Kidney capillary endothelial cell (primary cell): ENCODE measurements at regions not wholly inside any gene's neighbourhood (a gene's known extent, or its start where the extent isn't known, plus 50 kb on each side); places are given as distances from the start of the nearest gene placed in this dataset.

Experiments used
- DNase-seq: peaks from one replicate; pipeline ENCODE4 v3.0.0-alpha.2; 2018; ENCODE audit warnings: low spot score

DNA sequence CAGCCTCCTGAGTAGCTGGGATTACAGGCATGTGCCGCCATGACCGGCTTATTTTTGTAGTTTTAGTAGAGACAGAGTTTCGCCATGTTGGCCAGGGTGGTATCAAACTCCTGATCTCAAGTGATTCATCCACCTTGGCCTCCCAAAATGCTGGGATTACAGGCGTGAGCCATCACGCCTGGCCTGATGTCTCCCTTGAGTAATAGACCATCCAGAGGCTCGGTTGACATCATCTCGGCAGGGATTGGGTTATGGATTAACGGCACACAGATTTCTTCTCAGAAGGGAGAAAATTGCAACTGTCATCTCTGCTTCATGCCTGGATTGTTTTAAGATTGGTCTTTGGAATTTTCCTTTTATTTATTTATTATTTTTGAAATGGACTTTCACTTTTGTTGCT lies 239.2 kb upstream of the LARGE1 start:
- no peak for DNase-seq

DNA sequence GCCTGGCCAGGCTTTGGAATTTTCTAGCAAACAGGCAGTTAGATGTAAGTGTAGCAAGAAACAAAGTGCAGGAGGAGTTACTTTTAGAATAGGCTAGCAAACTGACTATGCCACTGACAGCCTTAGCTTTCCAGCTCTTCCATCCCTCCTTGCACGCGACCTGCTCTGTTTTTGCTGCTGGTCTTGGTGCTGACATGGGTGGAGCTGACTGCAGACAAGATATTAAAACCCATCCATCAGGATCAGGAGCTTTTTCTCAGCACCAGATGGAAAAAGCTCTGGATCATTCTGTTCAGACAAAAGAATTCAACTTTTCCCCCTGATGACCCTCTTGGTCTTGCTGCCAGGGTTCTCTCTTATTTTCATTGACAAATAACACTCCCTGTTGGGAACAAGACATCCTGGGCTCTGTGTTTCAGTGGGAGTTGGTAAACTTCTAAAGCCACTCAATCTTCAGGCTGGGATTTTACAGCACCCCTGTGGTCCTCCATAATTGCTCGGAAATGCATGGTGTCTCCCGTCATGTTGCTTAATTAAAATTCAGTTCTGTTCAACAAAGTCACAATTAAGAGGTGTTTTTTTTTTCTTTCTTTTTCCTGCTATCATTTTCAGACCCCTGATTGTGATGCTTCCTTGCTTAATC lies 240.0 kb upstream of the LARGE1 start:
- no peak for DNase-seq

DNA sequence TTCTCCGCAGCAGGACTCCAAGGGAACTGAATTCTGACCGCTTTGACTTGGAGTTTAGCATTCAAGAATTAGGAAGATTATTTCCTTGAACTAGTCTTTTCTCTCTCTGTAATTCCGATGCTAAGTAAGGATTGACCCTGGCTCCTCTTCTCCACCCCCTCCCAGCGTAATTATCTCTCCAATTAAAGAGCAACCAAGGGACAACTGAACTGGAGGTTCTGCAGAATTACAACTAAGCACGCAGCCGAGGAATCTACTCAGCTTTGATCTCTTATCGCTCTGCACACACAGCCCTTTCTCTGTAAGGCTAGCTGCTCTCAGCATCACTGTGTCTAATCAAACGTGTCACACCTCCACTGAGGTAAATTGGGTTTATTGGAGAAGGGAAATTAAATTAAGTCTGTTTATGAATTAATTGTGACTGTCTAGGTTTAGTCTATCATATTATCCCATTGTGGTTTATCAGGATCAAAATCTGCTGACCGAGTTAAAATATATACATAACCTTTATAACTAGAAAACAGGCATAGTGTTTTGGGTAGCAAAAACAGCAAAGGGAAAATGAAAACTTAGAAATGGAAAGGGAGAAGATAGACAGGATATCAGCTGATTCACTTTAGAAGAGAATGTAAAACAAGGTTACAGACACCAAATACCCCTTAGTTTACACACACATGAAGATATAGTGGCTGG lies 241.3 kb upstream of the LARGE1 start:
- no peak for DNase-seq

DNA sequence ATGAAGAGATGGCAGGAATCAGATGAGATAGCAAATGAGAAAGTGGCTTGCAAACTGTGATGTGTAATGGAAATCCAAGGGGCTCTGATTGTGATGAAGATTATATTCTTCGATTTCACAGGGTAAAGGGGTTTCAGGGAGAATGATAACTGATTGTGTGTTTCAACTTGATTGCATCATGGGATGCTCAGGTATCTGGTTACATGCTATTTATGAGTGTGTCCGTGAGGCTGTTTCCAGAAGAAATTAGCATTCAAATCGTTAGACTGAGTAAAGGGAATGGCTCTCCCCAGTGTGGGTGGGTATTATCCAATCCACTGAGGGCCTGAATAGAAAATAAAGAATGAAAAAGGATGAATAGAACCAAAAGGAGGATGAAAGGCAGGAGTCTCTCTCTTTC lies 278.7 kb upstream of the LARGE1 start:
- no peak for DNase-seq

DNA sequence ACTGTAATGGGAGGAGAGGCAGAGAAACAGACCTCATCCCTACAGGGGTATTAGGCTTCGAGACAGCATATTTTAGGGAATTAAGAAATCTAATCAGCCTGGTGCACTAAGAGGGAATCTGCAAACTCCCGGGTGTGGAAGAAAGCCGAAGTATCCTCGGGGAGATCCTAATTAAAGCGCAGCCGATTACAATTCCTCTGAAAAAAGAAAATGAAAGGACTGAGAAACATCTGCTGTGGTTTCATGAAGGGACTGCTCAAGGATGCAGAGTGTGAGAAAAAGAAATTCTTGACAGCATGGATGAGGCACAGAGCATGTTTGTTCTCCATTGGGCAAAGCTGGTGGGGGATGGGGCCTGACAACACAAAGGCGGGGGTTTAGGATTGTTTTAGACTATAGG lies 290.0 kb upstream of the LARGE1 start:
- no peak for DNase-seq

DNA sequence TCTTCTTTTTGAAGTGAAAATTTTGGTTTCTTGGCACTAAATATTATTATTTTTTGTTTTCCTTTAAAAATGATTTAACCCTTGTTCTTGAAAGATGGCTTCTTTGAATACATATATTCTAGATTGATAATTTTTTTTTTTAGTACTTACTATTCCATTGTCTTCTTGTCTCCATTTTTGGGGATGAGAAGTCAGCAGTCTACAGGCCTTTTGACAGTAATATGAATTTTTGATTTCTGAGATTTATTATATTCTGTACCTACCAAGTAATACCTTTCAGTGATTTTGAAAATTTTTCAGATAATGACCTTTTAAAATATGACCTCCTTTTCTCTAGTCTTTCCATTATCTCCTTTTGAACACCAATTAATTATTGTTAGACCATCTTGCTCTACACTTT lies 294.1 kb upstream of the LARGE1 start:
- DNase-seq = no peak

DNA sequence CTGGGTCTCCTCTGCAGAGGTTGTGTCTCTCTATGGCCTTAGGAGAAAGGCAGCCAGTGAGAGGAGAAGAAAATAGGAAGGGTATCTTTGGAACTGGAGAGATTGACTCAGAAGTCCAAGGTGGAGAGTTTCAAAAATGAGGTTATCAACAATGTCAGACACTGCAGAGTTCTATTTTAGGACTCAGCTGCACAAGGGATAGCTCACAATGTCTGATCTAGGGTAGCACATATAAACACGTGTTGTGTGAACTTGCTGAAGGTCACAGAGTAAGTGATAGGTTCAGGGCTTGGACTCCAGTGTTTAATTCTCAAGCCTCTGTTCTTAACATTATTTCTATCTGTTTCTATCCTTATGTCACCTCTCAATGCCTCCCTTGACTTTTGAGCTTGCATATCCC lies 305.0 kb upstream of the LARGE1 start:
- DNase-seq = no peak

DNA sequence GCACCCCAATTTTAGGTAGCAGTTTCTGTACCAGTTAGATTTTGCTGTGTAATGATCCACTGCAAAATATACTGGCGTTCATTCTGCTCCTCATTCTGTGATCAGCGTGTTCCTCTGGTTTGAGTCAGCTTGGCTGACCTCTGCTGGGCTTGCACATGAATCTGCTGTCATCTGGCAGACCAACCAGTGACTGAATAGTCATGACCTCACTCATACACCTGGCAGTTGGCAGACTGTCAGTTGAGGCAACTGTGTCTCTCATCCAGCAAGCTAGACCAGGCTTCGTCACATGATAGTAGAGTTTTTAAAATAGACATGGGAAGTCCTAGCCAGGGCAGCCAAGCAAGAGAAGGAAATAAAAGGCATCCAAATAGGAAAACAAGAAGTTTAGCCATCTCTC lies 316.3 kb upstream of the LARGE1 start:
- no peak for DNase-seq

DNA sequence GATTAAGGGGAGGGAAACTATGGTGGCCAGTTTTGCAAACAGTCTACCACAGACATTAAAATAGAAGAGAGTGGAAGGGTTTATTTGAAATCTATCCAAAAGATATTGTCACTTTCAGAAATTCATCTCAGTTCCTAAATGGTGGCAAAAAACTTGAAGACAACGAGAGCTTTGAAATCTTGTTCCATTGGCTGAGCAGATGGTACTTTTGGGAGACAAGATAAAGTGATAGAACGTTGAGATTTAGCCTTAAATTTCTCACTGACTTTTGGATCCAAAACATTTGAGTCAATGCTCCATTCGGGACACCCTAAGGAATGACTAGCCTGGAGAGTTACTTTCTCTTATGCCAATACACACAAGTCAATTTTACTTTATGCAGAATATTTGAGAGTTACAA lies 319.1 kb upstream of the LARGE1 start:
- no peak for DNase-seq

DNA sequence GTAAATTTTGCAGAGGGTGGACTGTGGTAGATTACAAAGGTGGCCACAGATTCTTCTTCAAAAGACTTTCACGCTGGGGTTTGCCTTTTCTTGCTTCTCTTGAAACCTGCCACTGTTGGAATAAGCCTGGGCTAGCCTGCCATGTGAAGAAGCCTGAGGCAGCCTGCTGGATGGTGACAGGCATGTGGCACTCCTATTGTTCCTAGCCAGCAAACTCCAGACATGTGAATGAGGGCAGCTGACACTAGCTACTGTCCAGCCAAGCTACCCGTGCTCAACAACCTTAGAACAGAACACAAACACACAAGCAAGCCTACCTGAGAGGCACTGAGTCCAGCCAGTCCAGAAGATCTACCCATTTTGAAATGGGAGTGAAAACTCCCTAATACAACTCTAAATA lies 322.7 kb upstream of the LARGE1 start:
- no peak for DNase-seq

DNA sequence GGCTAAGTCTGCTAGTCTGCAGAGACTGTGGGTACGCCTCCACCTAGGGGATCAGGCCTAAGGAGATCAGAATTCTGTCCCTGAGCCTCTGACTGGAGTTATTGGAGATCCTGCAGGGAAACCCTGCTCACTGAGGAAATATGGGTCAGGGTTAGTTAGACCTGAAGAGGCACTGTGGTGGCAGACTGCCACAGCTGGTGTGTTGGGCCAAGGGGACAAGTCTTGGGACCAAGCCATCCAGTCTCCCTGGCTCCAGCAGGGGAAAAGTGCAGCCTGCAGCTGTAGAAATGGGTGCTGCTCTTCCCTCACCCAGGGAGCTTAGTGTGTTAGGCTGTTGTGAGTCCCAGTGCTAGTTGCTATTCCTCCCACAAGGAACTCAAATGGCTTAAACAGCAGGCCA lies 334.8 kb upstream of the LARGE1 start:
- no peak for DNase-seq

DNA sequence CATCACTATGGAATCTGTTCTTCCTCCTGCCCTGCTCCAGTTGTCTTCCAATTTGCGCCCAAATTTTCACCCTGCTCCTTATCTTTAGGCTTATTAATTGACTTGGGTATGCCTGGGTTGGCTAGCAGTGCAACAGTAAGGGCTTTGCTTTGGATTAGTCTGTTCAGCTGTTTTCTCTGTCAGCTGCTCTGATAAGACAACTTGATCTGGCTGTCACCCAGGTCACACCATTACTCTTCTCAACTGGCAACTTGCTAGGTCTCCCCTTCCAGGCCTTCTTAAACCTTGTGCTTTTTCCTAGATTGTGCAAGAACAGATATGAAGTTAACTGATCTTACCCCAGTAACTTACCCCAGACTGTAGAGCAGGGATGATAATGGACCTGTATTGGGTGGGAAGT lies 357.8 kb upstream of the LARGE1 start:
- DNase-seq = no peak

DNA sequence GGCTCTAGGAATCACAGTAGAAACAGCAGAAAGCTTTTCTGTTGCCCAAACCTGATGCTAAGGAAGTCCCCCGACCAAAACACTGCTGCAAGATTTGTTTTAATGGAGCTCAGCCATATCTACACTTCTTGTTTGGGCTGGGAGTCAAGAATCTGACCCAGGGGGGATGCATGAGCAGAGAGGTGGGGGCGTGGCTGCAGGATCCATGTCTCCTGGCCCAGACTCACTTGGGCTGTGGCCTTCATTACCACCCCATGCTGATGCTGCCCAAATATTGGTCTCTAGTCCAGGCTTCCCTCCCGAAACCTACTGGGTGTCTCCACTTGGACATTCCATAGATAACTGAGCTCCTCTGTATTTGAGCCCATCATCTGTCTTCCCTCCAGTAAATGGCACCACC lies 361.5 kb upstream of the LARGE1 start:
- DNase-seq = no peak

DNA sequence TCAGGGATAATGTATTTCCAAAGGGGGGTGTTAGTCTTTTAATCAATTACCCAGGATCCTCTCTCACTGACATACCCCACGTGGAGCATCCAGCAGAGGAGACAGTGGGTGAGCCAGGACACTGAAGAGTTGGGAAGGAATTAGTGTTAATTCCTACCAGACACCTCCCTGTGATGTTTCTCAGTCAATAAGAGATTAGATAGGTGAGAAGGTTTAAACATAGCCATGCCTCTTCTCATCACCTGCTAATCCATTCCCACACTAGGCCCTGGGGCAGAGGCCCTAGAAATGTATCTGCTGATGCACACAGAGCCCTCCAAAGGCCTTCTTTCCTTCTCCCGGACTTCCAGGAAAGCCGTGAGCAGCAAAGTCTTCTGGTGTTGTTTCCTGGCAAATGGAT lies 363.6 kb upstream of the LARGE1 start:
- no peak for DNase-seq

DNA sequence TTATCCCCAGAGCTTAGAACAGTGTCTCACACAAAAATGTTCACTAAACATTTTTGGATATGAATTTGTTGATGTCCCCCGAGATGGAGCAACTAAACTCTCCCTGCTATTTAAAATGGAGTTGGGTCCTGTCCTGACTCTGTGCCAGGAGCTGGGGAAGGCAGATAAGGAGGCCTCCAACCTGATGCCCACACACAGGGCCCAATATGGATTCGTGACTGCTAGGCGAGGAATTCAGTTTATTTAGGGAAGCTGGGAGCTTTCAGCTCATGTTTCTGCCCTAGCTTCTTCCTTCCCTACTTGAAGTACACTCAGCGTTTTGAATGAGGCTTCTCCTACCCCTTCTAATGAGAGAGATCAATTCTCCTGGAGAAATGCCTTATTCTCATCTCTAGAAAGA lies 373.0 kb upstream of the LARGE1 start:
- no peak for DNase-seq

DNA sequence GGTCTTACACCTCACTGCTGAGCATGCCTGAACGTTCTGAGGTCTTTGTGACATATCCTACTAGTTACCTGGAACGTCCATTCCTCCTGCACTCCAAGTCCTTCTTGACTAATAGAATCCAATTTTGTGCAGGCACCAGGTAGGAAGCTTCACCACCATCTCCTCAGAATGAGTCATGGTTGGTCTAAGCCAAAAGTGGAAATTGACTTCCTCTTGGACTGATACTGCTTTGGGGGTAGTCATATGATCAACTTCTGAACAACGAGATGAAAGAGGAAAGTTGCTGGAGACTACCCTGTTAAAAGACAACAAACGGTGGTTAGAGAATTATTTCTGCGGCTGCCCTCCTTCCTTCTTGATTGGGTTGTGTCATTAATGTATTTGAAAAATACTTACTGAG lies 374.2 kb upstream of the LARGE1 start:
- no peak for DNase-seq

DNA sequence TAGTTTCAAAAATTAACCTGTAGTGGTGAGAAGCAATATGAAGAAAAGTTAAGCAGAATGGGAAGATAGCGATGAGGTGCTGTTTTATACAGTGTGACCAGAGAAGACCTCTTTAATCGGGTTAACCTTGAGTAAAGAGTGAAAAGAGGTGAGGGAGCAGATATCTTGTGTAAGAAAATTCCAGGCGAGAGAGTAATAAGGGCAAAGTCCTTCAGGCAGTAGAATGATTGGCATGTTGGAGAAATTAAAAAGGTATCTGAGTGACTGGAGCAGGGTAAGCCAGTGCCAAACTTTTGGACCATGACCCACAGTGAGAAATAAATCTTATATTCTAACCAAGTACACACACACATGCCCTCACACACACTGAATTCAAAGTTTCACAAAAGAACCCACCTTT lies 374.7 kb upstream of the LARGE1 start:
- no peak for DNase-seq

DNA sequence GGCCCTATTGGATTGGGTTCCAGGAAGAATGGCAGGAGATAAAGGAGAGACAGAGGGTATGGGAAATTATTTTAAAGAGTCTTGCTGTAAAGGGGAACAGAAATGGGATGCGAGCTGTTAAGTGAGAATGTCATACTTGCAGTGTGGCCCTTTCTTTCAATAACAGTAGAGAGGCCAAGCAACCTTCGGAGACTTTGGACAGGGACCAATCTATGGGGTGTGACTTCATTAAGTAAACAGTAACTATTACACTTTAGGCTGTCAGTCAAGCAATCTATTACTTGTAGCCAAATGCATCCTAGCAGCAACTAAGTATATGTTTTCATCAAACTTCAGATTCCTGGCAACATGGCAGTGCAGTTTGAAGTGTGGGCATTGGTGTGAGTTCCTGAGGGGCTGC lies 376.2 kb upstream of the LARGE1 start:
- DNase-seq = no peak

DNA sequence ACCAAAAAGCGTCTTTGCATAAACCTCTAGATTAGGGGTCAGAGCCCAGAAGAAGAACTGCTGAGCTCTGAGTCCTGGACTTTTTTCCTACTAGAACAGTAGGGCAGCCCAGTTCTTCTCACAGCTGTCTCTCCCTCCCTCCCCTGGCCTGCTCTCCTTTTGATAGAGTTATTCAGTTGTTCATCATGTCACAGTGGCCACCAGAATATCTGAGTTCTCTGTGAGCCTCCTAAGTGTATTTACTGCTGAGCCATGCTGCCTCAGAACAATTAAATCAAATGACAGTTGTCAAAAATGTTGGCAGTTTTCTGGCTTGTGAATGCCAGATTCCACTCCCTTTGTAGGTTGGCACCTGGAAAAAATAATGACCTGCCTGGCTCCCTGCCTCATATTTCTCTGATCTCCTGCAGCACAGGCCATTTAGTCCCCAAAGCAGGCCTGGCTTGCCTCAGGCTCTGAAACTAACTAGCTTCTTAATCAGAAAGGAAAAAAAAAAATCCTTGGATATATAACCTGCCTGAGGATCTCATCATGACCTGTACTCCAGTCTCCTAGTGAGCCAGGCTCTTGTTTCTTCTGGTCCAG lies 377.4 kb upstream of the LARGE1 start:
- no peak for DNase-seq

DNA sequence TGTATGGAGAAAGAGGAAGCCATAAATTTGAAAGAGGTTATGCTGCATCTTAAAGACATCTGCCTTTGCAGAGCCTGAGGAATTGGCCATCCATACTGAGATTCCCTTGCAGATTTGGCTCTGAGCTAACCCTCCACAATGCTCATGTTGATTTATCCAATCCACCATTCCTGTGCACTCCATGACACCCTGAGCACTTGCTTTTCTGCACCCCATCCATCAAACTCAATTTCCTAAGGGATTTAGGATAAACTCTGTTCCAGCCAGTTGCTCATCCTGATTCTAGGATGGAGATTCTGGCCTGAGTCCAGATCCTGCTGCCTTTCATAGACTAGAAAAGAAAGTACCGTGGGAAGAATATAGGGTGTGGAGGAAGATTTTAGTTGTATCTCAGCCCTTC lies 379.2 kb upstream of the LARGE1 start:
- no peak for DNase-seq

DNA sequence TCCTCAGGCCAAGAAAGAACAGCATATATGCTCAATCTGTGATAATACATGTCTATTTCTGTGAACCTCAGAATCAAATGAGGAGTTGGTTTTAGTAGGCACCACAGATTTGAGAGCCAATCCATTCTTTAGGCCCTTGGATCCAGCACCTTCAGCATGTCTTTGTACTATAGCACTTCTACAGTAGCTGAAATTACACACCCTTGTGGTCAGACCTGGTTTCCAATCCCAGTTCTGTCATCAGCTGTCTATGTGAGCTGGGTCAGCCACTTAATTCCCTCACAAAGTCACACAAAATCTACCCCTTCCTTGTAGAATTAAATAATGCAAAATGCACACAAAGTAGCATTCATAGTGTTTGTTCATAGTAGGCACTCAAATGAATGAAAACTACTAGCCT lies 381.3 kb upstream of the LARGE1 start:
- DNase-seq = no peak

DNA sequence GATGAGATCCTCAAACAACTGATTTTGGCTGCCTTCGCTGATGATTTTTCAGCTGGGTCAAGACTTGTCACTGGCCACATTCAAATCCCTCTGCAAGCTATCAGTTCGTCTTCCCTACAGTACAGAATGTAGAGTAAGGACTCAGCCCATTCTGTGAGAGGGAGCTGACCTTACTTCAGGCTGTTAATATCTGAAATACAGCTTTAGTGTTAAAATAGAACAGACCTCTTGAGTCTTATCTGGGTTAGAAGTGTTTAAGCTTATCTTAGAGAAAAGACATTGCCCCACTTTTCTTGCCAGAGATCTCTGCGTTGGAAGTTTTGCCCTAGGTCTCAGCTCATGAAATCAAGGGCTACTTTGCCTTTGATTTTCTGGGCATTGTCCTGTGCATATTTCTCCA lies 383.4 kb upstream of the LARGE1 start:
- DNase-seq = no peak

DNA sequence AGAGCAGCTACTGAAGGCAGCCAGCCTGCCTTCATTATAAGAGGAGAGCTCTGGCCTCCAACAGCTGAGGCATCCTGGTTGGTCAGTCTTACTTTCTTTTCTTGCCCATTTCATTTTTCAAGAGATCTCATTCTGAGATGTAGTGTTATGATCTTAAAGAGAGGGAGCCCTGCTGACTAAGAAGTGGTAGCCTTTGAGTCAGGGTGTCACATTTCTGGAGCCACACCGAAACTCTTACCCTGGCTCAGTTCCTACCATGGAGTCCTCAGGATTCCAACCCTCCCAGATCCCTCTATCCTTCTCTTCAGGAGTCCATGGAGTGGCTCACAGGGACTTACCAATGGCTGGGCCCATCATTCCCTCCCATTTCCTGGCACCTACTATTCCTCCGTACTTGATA lies 386.1 kb upstream of the LARGE1 start:
- DNase-seq = no peak

DNA sequence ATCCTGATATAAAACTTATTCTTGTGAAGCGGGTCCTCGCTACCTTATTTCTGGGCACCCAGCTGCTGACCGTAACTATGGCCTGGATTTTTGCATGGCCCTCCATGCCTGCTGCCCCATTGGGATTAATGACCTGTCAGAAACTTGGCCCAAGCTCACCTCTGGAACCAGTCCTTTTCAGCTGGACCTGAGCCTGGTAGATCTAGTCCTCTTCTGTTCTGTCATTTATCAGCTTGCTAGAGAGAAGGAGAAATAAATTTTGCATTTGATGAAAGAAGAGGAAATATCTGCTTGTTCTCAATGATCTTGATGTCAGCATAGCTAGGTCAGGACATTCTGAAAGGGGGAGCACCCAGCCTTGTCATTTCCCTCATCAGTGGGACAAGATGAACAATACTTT lies 387.8 kb upstream of the LARGE1 start:
- DNase-seq = no peak
